OCI-LY3 (cell line): ENCODE measurements at regions not wholly inside any gene's neighbourhood (a gene's known extent, or its start where the extent isn't known, plus 50 kb on each side); places are given as distances from the start of the nearest gene placed in this dataset.

Source experiments
- CTCF ChIP-seq: fragments of 200-600, 300-600 bp; sonication (generic); IDR thresholded peaks from 2 replicates; pipeline ENCODE4 v1.5.1; 2014; ENCODE audit warnings: antibody characterized with exemption, low read length, low read depth
- EZH2phosphoT487 ChIP-seq: fragments of 200-600 bp; shearing (Covaris generic); IDR thresholded peaks from 2 replicates; pipeline ENCODE4 v1.6.1; 2018; ENCODE audit warnings: antibody characterized with exemption, mixed run types, low read depth

DNA sequence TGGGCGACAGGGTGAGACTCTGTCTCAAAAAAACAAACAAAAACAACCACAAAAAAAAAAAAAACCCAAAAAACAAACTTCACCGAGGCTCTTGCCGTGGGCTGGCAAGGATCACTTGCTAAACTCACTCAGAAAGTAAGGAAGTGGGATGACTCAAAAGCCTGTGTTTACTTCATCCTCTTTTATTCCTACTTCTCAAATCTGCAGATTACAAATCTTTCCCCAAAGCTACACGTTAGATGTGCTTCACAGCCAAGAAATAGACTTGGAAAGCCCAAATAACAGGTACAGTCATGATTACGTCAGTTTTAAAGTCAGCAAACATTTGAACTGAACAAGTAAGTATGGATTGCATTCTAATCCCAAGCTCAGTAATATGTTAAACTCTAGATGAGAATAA is 359.3 kb downstream of the ADGRL2 start:
- no peak for TF ChIP-seq CTCF
- TF ChIP-seq EZH2phosphoT487 = no peak
